GM23338 (cell line): ENCODE measurements at regions not wholly inside any gene's neighbourhood (a gene's known extent, or its start where the extent isn't known, plus 50 kb on each side); places are given as distances from the start of the nearest gene placed in this dataset.

Source experiments
- ATAC-seq: fragments of 200-7000 bp; cut with Tn5 transposase; 3 replicates; pipeline ENCODE4 v1.9.1; 2020
- DNase-seq: peaks from one replicate; pipeline ENCODE4 v3.0.0-alpha.2; 2015; ENCODE audit warnings: low spot score
- H2AFZ ChIP-seq: fragments of 200-600 bp; sonication (generic); 2 replicates; pipeline ENCODE4 v1.8.0; 2016; ENCODE audit warnings: antibody characterized with exemption, mild to moderate bottlenecking, moderate library complexity
- H3F3A ChIP-seq: fragments of 200-600 bp; sonication (generic); replicated peaks from 2 replicates; pipeline ENCODE4 v1.8.0; 2017; ENCODE audit warnings: antibody characterized with exemption, mixed run types, low read depth
- H3K27ac ChIP-seq: fragments of 200-600 bp; sonication (generic); 2 replicates; pipeline ENCODE4 v1.6.1; 2016; ENCODE audit warnings: low read depth
- H3K27me3 ChIP-seq: fragments of 200-600 bp; sonication (generic); 2 replicates; pipeline ENCODE4 v1.8.0; 2016; ENCODE audit warnings: mild to moderate bottlenecking, mixed run types, moderate library complexity; ENCODE audit not compliant: insufficient read depth
- H3K36me3 ChIP-seq: fragments of 200-600 bp; sonication (generic); 2 replicates; pipeline ENCODE4 v1.8.0; 2016; ENCODE audit warnings: mild to moderate bottlenecking; ENCODE audit not compliant: insufficient read depth
- H3K4me1 ChIP-seq: fragments of 200-600 bp; sonication (generic); 2 replicates; pipeline ENCODE4 v1.8.0; 2016; ENCODE audit warnings: mild to moderate bottlenecking, moderate library complexity; ENCODE audit not compliant: insufficient read depth
- H3K4me2 ChIP-seq: fragments of 200-600 bp; sonication (generic); 2 replicates; pipeline ENCODE4 v1.7.1; 2017; ENCODE audit warnings: mixed run types
- H3K4me3 ChIP-seq: fragments of 200-600 bp; sonication (generic); 2 replicates; pipeline ENCODE4 v1.6.1; 2016; ENCODE audit warnings: mixed run types
- H3K79me2 ChIP-seq: fragments of 200-600 bp; sonication (generic); replicated peaks from 2 replicates; pipeline ENCODE4 v1.8.0; 2017; ENCODE audit warnings: mild to moderate bottlenecking; ENCODE audit not compliant: insufficient read depth
- H3K9me2 ChIP-seq: fragments of 200-600 bp; sonication (generic); 2 replicates; pipeline ENCODE4 v1.8.0; 2017; ENCODE audit not compliant: insufficient read depth
- H4K20me1 ChIP-seq: fragments of 200-600 bp; sonication (generic); replicated peaks from 2 replicates; pipeline ENCODE4 v1.8.0; 2017; ENCODE audit warnings: mild to moderate bottlenecking; ENCODE audit not compliant: insufficient read depth
- H3K27ac Mint-ChIP-seq: 2 replicates; pipeline ENCODE4 v1.8.0; 2020; ENCODE audit warnings: inconsistent platforms, mild to moderate bottlenecking, moderate library complexity, mixed read lengths
- H3K27me3 Mint-ChIP-seq: 3 replicates; pipeline ENCODE4 v1.8.0; 2022; ENCODE audit warnings: low read depth, mild to moderate bottlenecking, moderate library complexity, mixed read lengths, inconsistent platforms; ENCODE audit not compliant: insufficient read depth, poor library complexity
- H3K36me3 Mint-ChIP-seq: 3 replicates; pipeline ENCODE4 v1.8.0; 2021; ENCODE audit warnings: low read depth, mild to moderate bottlenecking, inconsistent platforms, moderate library complexity, mixed read lengths
- H3K4me1 Mint-ChIP-seq: 3 replicates; pipeline ENCODE4 v1.8.0; 2020; ENCODE audit warnings: mild to moderate bottlenecking, inconsistent platforms, mixed read lengths
- H3K4me3 Mint-ChIP-seq: 3 replicates; pipeline ENCODE4 v1.8.0; 2021; ENCODE audit warnings: moderate library complexity, mild to moderate bottlenecking, inconsistent platforms, mixed read lengths
- H3K9me3 Mint-ChIP-seq: 3 replicates; pipeline ENCODE4 v1.8.0; 2020; ENCODE audit warnings: moderate library complexity, mild to moderate bottlenecking, inconsistent platforms, mixed read lengths
- CREB1 ChIP-seq: fragments of 250-450 bp; sonication (Bioruptor Pico); IDR thresholded peaks from 2 replicates; pipeline ENCODE4 v1.5.0; 2020; ENCODE audit warnings: low read depth, mild to moderate bottlenecking, moderate library complexity
- CTCF ChIP-seq, 2 experiments: fragments of 200-600 bp in 1 of 2; sonication (generic) in 1 of 2; conservative IDR thresholded peaks; 2 replicates each; pipeline versions ENCODE4 v1.5.1 to v1.6.1; 2016 to 2017; ENCODE audit warnings: antibody characterized with exemption in 2 of 2, low read depth in 2 of 2, mild to moderate bottlenecking in 2 of 2, moderate library complexity in 1 of 2
- EZH2 ChIP-seq: fragments of 200-600 bp; sonication (generic); IDR thresholded peaks from one replicate; pipeline ENCODE4 v1.8.0; 2017; ENCODE audit warnings: antibody characterized with exemption, mild to moderate bottlenecking, low read depth; ENCODE audit not compliant: unreplicated experiment
- EZH2phosphoT487 ChIP-seq: fragments of 200-600 bp; sonication (generic); IDR thresholded peaks from one replicate; pipeline ENCODE4 v1.8.1; 2018; ENCODE audit warnings: antibody characterized with exemption; ENCODE audit not compliant: unreplicated experiment
- JUNB ChIP-seq: IDR thresholded peaks from one replicate; pipeline ENCODE4 v1.6.1; 2016; ENCODE audit warnings: antibody characterized with exemption; ENCODE audit not compliant: unreplicated experiment
- NANOG ChIP-seq: IDR thresholded peaks from 2 replicates; pipeline ENCODE4 v1.6.1; 2016; ENCODE audit warnings: antibody characterized with exemption, borderline replicate concordance
- POLR2AphosphoS5 ChIP-seq: IDR thresholded peaks from 2 replicates; pipeline ENCODE4 v1.6.1; 2016; ENCODE audit warnings: antibody characterized with exemption, low read depth
- STAT1 ChIP-seq: IDR thresholded peaks from one replicate; pipeline ENCODE4 v1.6.1; 2016; ENCODE audit warnings: antibody characterized with exemption; ENCODE audit not compliant: unreplicated experiment
- ZNF114 ChIP-seq: fragments of 250-450 bp; sonication (Bioruptor Pico); IDR thresholded peaks from 2 replicates; pipeline ENCODE4 v1.5.0; 2020; ENCODE audit warnings: mild to moderate bottlenecking, moderate library complexity
- ZNF331 ChIP-seq: fragments of 250-450 bp; sonication (Bioruptor Pico); IDR thresholded peaks from 2 replicates; pipeline ENCODE4 v1.5.0; 2020; ENCODE audit warnings: low read depth, mild to moderate bottlenecking, moderate library complexity
- ZNF462 ChIP-seq: fragments of 250-450 bp; sonication (Bioruptor Pico); IDR thresholded peaks from 2 replicates; pipeline ENCODE4 v1.5.0; 2020; ENCODE audit warnings: mild to moderate bottlenecking, moderate library complexity
- TF ChIP-seq, protein P1 (sequence below): IDR thresholded peaks from one replicate; pipeline ENCODE4 v1.6.1; 2018; ENCODE audit warnings: antibody characterized with exemption; ENCODE audit not compliant: unreplicated experiment
- TF ChIP-seq, protein P2 (sequence below): IDR thresholded peaks from 2 replicates; pipeline ENCODE4 v1.6.1; 2016; ENCODE audit warnings: antibody characterized with exemption

DNA sequence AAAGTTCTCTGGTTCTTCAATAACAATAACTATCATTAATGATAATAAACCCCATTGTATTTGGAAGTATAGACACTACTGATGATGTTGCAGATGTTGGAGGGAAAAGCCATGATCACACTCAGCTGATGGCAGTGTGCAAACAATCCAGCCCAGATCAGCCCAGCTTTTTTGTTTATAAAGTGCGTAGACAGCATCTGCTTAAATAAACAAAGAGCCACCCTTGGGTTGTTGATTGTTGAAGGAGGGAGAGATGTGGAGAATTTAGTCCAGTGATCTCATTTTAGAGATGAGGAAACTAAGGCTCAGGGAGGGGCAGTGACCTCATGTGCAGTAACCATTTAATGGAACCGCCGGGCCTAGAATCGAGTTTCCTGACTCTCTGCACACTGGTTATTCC is 56.0 kb upstream of the MEX3C start:
- H3K27ac Mint-ChIP-seq: no peak overlapping the region
- H3K4me1 ChIP-seq: peaks cover 8% of the 10 kb centered on the region
- peaks cover 2% of the 10 kb centered on the region for H3K27me3 Mint-ChIP-seq
- no peak overlapping the region for H3K27ac ChIP-seq
- H3K4me3 Mint-ChIP-seq: no peak overlapping the region
- no peak overlapping the region for H3K4me2 ChIP-seq
- H3K9me3 Mint-ChIP-seq: no peaks in the 10 kb centered on the region
- no peaks in the 10 kb centered on the region for H3F3A ChIP-seq
- no peaks in the 10 kb centered on the region for H3K36me3 ChIP-seq
- DNase-seq (no peak), ATAC-seq (no peak)
- H3K36me3 Mint-ChIP-seq: peaks cover 2% of the 10 kb centered on the region; the same call in 1 of the 3 replicates
- peaks cover 7% of the 10 kb centered on the region for H3K4me1 Mint-ChIP-seq
- TF ChIP-seq CREB1 (CRISPR knock-in tag) (no peak), ZNF114 (no peak), CTCF (conservative IDR thresholded peaks at IDR 0.05; ENCODE audit: low read depth in 2 of 2) (no peak), ZNF331 (CRISPR knock-in tag) (no peak), POLR2AphosphoS5 (no peak), EZH2phosphoT487 (no peak), JUNB (no peak), STAT1 (no peak), NANOG (no peak), ZNF462 (CRISPR knock-in tag) (no peak), EZH2 (no peak)
- TF ChIP-seq, protein P1, sequence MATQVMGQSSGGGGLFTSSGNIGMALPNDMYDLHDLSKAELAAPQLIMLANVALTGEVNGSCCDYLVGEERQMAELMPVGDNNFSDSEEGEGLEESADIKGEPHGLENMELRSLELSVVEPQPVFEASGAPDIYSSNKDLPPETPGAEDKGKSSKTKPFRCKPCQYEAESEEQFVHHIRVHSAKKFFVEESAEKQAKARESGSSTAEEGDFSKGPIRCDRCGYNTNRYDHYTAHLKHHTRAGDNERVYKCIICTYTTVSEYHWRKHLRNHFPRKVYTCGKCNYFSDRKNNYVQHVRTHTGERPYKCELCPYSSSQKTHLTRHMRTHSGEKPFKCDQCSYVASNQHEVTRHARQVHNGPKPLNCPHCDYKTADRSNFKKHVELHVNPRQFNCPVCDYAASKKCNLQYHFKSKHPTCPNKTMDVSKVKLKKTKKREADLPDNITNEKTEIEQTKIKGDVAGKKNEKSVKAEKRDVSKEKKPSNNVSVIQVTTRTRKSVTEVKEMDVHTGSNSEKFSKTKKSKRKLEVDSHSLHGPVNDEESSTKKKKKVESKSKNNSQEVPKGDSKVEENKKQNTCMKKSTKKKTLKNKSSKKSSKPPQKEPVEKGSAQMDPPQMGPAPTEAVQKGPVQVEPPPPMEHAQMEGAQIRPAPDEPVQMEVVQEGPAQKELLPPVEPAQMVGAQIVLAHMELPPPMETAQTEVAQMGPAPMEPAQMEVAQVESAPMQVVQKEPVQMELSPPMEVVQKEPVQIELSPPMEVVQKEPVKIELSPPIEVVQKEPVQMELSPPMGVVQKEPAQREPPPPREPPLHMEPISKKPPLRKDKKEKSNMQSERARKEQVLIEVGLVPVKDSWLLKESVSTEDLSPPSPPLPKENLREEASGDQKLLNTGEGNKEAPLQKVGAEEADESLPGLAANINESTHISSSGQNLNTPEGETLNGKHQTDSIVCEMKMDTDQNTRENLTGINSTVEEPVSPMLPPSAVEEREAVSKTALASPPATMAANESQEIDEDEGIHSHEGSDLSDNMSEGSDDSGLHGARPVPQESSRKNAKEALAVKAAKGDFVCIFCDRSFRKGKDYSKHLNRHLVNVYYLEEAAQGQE: no peak
- TF ChIP-seq, protein P2, sequence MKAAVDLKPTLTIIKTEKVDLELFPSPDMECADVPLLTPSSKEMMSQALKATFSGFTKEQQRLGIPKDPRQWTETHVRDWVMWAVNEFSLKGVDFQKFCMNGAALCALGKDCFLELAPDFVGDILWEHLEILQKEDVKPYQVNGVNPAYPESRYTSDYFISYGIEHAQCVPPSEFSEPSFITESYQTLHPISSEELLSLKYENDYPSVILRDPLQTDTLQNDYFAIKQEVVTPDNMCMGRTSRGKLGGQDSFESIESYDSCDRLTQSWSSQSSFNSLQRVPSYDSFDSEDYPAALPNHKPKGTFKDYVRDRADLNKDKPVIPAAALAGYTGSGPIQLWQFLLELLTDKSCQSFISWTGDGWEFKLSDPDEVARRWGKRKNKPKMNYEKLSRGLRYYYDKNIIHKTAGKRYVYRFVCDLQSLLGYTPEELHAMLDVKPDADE: no peak
- H3K4me3 ChIP-seq: no peak overlapping the region
- no peaks in the 10 kb centered on the region; the same call in 1 of the 2 replicates for H3K9me2 ChIP-seq
- H3K79me2 ChIP-seq: no peaks in the 10 kb centered on the region
- H4K20me1 ChIP-seq: no peaks in the 10 kb centered on the region
- H2AFZ ChIP-seq: no peak overlapping the region
- no peaks in the 10 kb centered on the region for H3K27me3 ChIP-seq
